GM19452 (cell line): ENCODE measurements at regions not wholly inside any gene's neighbourhood (a gene's known extent, or its start where the extent isn't known, plus 50 kb on each side); places are given as distances from the start of the nearest gene placed in this dataset.

Source experiments
- ATAC-seq: cut with Tn5 transposase; IDR thresholded peaks from one replicate; pipeline ENCODE4 v1.9.1; 2021; ENCODE audit not compliant: unreplicated experiment

GRCh38 chr4:17188125-17188524, 289.7 kb upstream of the LDB2 start:
- no peak for ATAC-seq

DNA sequence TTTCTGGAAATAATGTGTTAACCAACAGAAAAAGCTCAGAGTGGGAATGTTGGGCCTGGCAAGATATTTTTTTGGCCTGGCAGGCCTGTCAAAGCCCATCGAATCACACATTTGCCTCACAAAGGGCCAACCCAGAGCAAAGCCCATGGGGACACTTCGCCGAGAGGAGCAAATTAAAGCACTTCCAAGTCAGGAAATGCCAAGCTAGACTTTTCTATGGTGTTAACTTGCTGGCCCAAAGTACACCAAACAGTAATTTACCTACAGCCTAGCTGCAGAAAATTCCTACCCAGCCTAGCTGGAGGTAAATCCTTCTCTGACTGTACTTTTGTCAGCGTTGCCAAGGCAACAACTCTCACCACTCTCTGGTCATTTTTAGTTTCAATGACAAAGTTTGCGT, 288.6 kb upstream of the LDB2 start:
- ATAC-seq = no peak

GRCh38 chr4:17182888-17183287, 284.4 kb upstream of the LDB2 start:
- ATAC-seq = no peak

- ATAC-seq = no peak
These were observed 276.3 kb upstream of the LDB2 start for GRCh38 chr4:17174751-17175150.

DNA sequence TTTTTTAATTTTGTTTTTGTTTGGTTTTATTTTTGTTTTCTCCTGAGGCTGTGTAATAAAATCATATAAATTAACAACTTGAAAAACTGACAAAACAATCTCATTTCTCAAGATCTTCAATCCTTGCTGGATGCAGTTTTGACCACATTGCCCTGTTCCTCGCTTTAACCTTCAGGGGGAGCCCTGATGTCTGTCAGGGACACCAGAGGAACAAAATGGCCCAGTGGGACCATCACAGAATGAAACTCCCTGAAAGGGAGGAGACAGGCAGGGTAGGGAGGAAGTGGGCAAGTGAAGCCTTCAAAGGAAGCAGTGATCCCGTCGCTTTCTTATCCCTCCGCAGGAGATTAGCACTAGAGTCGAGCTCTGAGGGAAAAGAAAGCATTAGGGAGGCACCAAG, 274.9 kb upstream of the LDB2 start:
- ATAC-seq = no peak

DNA sequence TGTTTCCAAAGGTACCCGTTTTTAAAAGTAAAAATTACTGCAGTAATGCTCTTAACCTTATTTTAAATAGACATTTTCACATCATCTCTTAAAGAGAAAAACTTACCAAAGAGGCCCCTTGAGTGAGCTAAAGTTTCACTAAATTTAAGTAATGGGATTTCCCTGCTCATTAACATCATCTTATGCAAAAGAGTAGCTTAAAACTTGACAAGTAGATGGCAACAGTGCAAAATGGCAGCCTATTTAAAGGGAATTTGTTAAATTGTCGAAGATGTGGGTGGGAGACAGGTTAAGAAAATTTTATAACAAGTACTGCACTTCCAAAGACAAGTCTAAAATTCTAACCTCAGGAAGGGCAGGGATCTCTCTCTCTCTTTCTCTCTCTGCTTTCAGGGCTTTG, 271.7 kb upstream of the LDB2 start:
- no peak for ATAC-seq

DNA sequence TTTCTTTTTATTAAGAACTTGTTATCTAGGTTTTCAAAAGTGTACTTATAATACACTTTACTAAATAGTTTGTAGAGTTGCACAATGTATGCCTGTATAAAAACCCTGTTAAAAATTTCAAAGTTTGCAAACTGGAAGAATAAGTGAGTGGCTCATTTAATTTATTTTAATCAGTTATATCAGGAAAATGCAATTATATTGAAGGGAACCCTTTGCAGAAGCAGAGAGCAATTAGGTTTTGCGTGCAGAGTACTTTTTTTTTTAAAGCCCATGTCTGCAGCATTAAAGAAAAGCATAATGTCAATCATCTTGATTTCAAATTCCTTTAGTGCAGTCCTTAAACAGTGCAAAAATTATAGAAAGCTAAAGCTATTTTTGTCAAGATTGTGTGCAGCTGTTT, 271.3 kb upstream of the LDB2 start:
- no peak for ATAC-seq

- no peak for ATAC-seq
These were observed 270.1 kb upstream of the LDB2 start for GRCh38 chr4:17168571-17168970.

GRCh38 chr4:17166954-17167353, 268.5 kb upstream of the LDB2 start:
- no peak for ATAC-seq

DNA sequence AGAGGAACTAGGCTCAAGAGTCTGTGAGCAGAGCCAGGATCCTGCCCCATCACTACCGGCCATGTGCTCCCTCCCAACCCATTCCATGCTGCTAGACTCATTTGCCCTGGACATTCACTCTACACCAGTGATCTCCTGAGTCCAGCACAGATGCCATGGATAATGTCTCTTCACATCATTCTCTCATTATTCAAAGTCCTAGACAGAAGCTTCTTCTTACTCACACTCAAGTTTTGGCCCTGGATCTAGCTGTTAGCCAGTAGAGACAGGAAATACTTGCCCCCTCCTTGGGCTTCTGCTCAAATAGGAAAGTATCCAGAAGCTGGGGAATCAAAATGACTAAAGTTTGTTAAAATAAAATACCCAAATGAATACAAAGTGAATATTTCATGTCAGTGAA, 266.8 kb upstream of the LDB2 start:
- no peak for ATAC-seq

DNA sequence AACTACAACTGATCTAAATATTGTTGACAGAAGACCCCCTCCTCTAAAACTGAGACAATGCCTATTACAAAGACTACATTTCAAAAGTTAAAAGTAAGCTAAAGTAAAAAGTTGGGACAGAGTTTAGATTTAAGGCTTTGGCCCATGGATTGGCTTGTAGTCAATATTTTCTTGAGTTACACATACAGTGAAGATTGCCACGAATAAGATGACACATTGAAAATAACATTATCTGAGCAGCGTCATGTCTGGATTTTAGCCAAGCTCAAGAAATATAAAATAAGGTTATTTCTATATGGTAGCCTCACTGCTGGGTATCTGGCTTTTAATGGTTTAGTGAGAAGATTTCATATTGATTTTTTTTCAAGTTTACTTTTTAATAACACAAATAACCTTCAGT, 266.2 kb upstream of the LDB2 start:
- no peak for ATAC-seq

- ATAC-seq = no peak
These were observed 264.8 kb upstream of the LDB2 start for GRCh38 chr4:17163156-17163771.

DNA sequence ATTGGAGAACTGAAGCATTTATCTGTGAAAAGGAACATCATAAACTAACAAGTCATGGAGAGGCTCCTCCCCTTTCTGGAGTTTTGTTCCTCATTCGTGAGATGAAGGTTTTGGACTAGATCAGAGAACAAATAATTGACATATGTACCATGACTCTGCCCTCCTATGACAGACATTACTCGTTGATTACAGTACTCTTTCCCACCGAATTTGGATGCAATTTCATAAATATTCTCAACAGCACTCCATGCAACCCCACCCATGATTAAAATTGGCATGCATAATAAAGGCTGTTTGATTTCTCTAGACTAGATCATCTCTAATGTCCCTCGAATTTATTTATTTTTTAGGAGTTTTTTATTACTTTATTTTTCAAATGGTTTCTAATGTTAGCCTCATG, 258.9 kb upstream of the LDB2 start:
- ATAC-seq = no peak

DNA sequence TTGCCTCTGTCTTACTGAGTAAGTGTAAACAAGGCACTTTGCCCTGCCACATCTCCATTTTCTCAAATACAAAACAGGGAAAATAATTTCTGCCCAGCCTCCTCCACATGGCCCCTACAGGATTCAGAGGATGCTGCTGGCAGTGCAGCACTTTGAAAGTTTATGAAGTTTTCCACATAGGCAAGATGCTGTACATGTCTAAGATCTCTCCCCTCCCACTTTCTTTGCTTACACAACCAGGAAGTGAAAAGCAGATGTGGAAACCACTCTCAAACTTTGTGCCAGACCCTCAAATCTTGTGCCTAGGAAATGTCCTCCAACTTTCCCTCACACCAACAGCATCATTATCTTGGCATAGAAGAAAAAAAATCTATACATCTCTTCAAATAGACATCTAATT, 257.0 kb upstream of the LDB2 start:
- no peak for ATAC-seq

GRCh38 chr4:17153572-17153971, 255.1 kb upstream of the LDB2 start:
- no peak for ATAC-seq

DNA sequence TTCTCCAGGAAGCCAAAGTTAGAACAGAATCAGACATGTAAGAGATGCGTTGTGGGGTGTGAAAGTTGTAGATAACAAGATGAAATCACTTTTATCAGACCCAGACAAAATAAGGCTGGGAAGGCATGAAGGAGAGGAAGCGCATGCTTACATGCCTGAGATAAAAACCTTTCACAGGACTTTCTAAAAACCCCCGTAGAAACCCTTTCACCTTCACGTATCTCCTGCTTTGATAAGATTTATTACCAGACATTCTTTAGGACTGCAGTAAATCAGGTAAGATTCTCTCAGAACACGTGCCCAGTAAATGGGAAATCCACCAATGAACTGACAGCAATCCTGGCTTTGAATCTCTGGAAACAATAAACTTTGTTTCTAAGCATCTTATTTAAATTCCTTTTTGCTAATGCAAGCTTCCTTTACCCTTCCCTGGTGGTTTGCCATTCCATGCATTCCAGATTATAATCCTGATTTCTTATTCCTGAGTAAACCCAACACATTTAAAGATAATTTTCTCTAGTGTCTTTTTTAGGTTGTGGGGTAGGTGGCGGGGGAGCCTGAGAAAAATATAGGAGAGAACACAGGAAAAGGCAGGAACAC, 254.6 kb upstream of the LDB2 start:
- ATAC-seq = no peak

GRCh38 chr4:17142232-17142711, 243.8 kb upstream of the LDB2 start:
- no peak for ATAC-seq

- ATAC-seq = no peak
These were observed 240.4 kb upstream of the LDB2 start for GRCh38 chr4:17138847-17139246.

DNA sequence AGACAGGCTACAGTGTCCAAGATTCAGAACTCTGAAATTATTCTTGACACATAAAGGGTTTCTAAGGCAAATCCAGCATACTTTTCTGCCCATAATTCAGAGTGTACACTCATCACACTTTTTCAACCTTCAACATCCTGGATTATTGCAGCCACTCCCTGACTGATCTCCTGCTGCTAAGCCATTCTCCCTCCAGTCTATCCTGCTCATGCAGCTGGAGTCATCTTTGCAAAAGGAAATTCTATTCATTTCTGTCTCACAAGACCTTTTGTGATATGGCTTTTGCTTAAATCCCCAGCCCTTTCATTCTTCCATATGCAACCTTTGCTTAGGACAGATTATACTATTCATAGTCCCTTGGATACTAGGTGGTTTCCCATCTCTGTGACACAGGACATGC, 236.1 kb upstream of the LDB2 start:
- no peak for ATAC-seq

DNA sequence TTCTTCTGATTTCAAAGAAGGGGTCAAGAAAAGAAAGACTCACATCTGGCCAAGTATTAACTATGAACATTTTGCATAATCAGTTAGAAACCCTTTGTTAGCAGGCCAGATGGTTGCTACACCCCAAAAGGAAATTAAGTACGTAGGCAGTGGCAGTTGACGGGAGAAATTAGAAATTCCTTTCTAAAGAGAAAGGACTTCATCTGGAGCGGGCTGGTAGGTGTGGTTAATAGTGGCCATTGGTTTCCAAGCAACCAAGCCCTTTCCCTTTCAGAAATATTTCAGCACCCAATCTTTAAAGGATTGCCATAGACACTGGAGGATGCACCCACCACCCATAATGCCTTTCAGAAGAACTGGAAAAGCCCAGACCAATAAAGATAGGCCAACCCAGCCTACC, 235.7 kb upstream of the LDB2 start:
- ATAC-seq = no peak

DNA sequence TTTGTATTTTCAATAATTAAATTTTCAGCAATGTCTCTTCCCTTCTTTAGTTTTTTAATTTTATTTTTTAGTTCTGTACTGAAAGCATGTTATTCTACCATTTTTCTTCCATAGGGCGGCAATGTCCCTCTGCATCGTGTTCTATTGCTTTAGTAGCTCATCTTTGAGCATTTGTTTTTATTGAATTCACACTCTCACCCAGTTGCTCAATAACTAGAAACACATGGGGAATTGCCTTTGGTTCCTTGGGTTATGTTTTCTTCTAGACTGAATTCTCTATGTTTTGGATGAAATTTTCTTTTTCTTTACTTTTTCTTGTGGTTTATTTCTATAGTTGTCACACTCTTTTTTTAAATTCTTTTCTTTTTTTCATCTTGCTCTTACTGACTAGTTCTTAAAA, 233.8 kb upstream of the LDB2 start:
- no peak for ATAC-seq

DNA sequence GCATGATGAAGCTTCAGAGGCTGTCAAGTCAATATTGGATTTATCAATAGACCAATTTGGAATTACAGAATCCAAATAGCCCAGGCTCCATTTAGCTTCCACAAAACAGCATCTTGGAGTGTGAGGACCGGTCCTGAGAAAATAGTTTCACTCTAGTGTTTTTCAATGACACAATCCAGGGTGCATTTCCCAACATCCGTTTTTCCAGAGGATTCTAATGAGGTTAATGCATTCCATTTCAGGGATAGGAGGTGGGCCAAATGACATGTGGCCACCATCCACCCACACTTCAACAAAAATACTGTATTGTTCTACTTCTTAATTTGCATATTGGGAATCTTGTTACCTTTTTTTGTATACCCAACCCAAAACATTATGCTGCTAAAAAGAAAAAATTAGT, 229.8 kb upstream of the LDB2 start:
- no peak for ATAC-seq

- no peak for ATAC-seq
These were observed 228.0 kb upstream of the LDB2 start for GRCh38 chr4:17126321-17126966.
